Femur (tissue), 1 donor: ENCODE measurements at regions not wholly inside any gene's neighbourhood (a gene's known extent, or its start where the extent isn't known, plus 50 kb on each side); places are given as distances from the start of the nearest gene placed in this dataset.
A peak's percentile ranks its signal among the peaks of the same experiment; 100 is the strongest.

Source experiments
- DNase-seq: peaks from one replicate; pipeline ENCODE4 v3.0.0-alpha.2; 2017

- DNase-seq = no peak
Measured at GRCh38 chr15:77860071-77860691, 217.3 kb downstream of the TBC1D2B start.

GRCh38 chr15:77859491-77860060 is 217.9 kb downstream of the TBC1D2B start:
- DNase-seq = no peak

- no peak for DNase-seq
Measured at GRCh38 chr15:77858792-77859490, 218.6 kb downstream of the TBC1D2B start.

GRCh38 chr15:77857419-77857818 is 220.1 kb downstream of the TBC1D2B start:
- DNase-seq = no peak

GRCh38 chr15:77856705-77857346 is 220.7 kb downstream of the TBC1D2B start:
- no peak for DNase-seq

GRCh38 chr15:77855871-77856270 is 221.6 kb downstream of the TBC1D2B start:
- DNase-seq = peak; percentile 2

GRCh38 chr15:77854980-77855379 is 222.3 kb upstream of the LINGO1 start:
- DNase-seq = no peak

- DNase-seq = no peak
Measured at GRCh38 chr15:77853910-77854309, 221.2 kb upstream of the LINGO1 start.

GRCh38 chr15:77853008-77853328 is 220.3 kb upstream of the LINGO1 start:
- no peak for DNase-seq

- peak; percentile 15 for DNase-seq
Measured at GRCh38 chr15:77852241-77853007, 219.7 kb upstream of the LINGO1 start.

GRCh38 chr15:77851691-77852090 is 219.0 kb upstream of the LINGO1 start:
- DNase-seq = peak; percentile 44

- peak; percentile 5 for DNase-seq
Measured at GRCh38 chr15:77851086-77851485, 218.4 kb upstream of the LINGO1 start.

GRCh38 chr15:77846986-77847385 is 214.3 kb upstream of the LINGO1 start:
- no peak for DNase-seq

GRCh38 chr15:77846360-77846759 is 213.6 kb upstream of the LINGO1 start:
- no peak for DNase-seq

GRCh38 chr15:77844798-77845446 is 212.2 kb upstream of the LINGO1 start:
- DNase-seq = peak; percentile 1

- DNase-seq = no peak
Measured at GRCh38 chr15:77843546-77843945, 210.8 kb upstream of the LINGO1 start.

GRCh38 chr15:77840991-77841775 is 208.5 kb upstream of the LINGO1 start:
- DNase-seq = peak; percentile 11

- DNase-seq = peak; percentile 10
Measured at GRCh38 chr15:77839970-77840905, 207.5 kb upstream of the LINGO1 start.

- DNase-seq = peak; percentile 7
Measured at GRCh38 chr15:77839456-77839855, 206.7 kb upstream of the LINGO1 start.

- DNase-seq = no peak
Measured at GRCh38 chr15:77838595-77838994, 205.9 kb upstream of the LINGO1 start.

- DNase-seq = peak; percentile 26
Measured at GRCh38 chr15:77838061-77838460, 205.3 kb upstream of the LINGO1 start.
